ENCODE measurements at regions not wholly inside any gene's neighbourhood (a gene's known extent, or its start where the extent isn't known, plus 50 kb on each side); places are given as distances from the start of the nearest gene placed in this dataset.

GRCh38 chr6:156410649-156411048, 366.5 kb upstream of the ARID1B start:
- DNase-seq (ENCODE audit: low read depth), result no peak

- DNase-seq (ENCODE audit: low read depth), result no peak
Observed at GRCh38 chr6:156408655-156409054, 368.5 kb upstream of the ARID1B start.

- DNase-seq (ENCODE audit: low read depth), result no peak
Observed at GRCh38 chr6:156407334-156407733, 369.8 kb upstream of the ARID1B start.

GRCh38 chr6:156406688-156407087, 370.5 kb upstream of the ARID1B start:
- DNase-seq (ENCODE audit: low read depth), result no peak

- DNase-seq (ENCODE audit: low read depth), result no peak
Observed at GRCh38 chr6:156406099-156406498, 371.1 kb upstream of the ARID1B start.

- DNase-seq (ENCODE audit: low read depth), result no peak
Observed at GRCh38 chr6:156402628-156403027, 374.6 kb upstream of the ARID1B start.

- DNase-seq (ENCODE audit: low read depth), result no peak
Observed at GRCh38 chr6:156402227-156402626, 375.0 kb upstream of the ARID1B start.

- no peak for DNase-seq (ENCODE audit: low read depth)
Observed at GRCh38 chr6:156400487-156400886, 376.7 kb upstream of the ARID1B start.

GRCh38 chr6:156398966-156399365, 378.2 kb upstream of the ARID1B start:
- no peak for DNase-seq (ENCODE audit: low read depth)

- DNase-seq (ENCODE audit: low read depth), result no peak
Observed at GRCh38 chr6:156398371-156398770, 378.8 kb upstream of the ARID1B start.

GRCh38 chr6:156396791-156397418, 380.3 kb upstream of the ARID1B start:
- peak; percentile 19 for DNase-seq (ENCODE audit: low read depth)

- peak; percentile 13 for DNase-seq (ENCODE audit: low read depth)
Observed at GRCh38 chr6:156396068-156396771, 381.0 kb upstream of the ARID1B start.

GRCh38 chr6:156395276-156395675, 381.9 kb upstream of the ARID1B start:
- DNase-seq (ENCODE audit: low read depth), result peak; percentile 26

- no peak for DNase-seq (ENCODE audit: low read depth)
Observed at GRCh38 chr6:156392648-156393047, 384.5 kb upstream of the ARID1B start.

- no peak for DNase-seq (ENCODE audit: low read depth)
Observed at GRCh38 chr6:156391977-156392376, 385.2 kb upstream of the ARID1B start.

GRCh38 chr6:156391061-156391672, 386.0 kb upstream of the ARID1B start:
- DNase-seq (ENCODE audit: low read depth), result no peak

- no peak for DNase-seq (ENCODE audit: low read depth)
Observed at GRCh38 chr6:156390621-156391020, 386.6 kb upstream of the ARID1B start.

- no peak for DNase-seq (ENCODE audit: low read depth)
Observed at GRCh38 chr6:156389296-156389695, 387.9 kb upstream of the ARID1B start.

- DNase-seq (ENCODE audit: low read depth), result no peak
Observed at GRCh38 chr6:156387472-156387871, 389.7 kb upstream of the ARID1B start.

GRCh38 chr6:156383059-156383458, 394.1 kb upstream of the ARID1B start:
- no peak for DNase-seq (ENCODE audit: low read depth)

GRCh38 chr6:156379392-156380289, 397.5 kb upstream of the ARID1B start:
- no peak for DNase-seq (ENCODE audit: low read depth)

GRCh38 chr6:156378853-156379252, 398.3 kb upstream of the ARID1B start:
- DNase-seq (ENCODE audit: low read depth), result no peak

Data from T-helper 22 cell (primary cell).